GM23338 (cell line): ENCODE measurements at regions not wholly inside any gene's neighbourhood (a gene's known extent, or its start where the extent isn't known, plus 50 kb on each side); places are given as distances from the start of the nearest gene placed in this dataset.
A peak's percentile ranks its signal among the peaks of the same experiment; 100 is the strongest.

Experiments
- ATAC-seq: fragments of 200-7000 bp; cut with Tn5 transposase; 3 replicates; pipeline ENCODE4 v1.9.1; 2020
- DNase-seq: peaks from one replicate; pipeline ENCODE4 v3.0.0-alpha.2; 2015; ENCODE audit warnings: low spot score
- H2AFZ ChIP-seq: fragments of 200-600 bp; sonication (generic); 2 replicates; pipeline ENCODE4 v1.8.0; 2016; ENCODE audit warnings: antibody characterized with exemption, mild to moderate bottlenecking, moderate library complexity
- H3F3A ChIP-seq: fragments of 200-600 bp; sonication (generic); replicated peaks from 2 replicates; pipeline ENCODE4 v1.8.0; 2017; ENCODE audit warnings: antibody characterized with exemption, mixed run types, low read depth
- H3K27ac ChIP-seq: fragments of 200-600 bp; sonication (generic); 2 replicates; pipeline ENCODE4 v1.6.1; 2016; ENCODE audit warnings: low read depth
- H3K27me3 ChIP-seq: fragments of 200-600 bp; sonication (generic); 2 replicates; pipeline ENCODE4 v1.8.0; 2016; ENCODE audit warnings: mild to moderate bottlenecking, mixed run types, moderate library complexity; ENCODE audit not compliant: insufficient read depth
- H3K36me3 ChIP-seq: fragments of 200-600 bp; sonication (generic); 2 replicates; pipeline ENCODE4 v1.8.0; 2016; ENCODE audit warnings: mild to moderate bottlenecking; ENCODE audit not compliant: insufficient read depth
- H3K4me1 ChIP-seq: fragments of 200-600 bp; sonication (generic); 2 replicates; pipeline ENCODE4 v1.8.0; 2016; ENCODE audit warnings: mild to moderate bottlenecking, moderate library complexity; ENCODE audit not compliant: insufficient read depth
- H3K4me2 ChIP-seq: fragments of 200-600 bp; sonication (generic); 2 replicates; pipeline ENCODE4 v1.7.1; 2017; ENCODE audit warnings: mixed run types
- H3K4me3 ChIP-seq: fragments of 200-600 bp; sonication (generic); 2 replicates; pipeline ENCODE4 v1.6.1; 2016; ENCODE audit warnings: mixed run types
- H3K79me2 ChIP-seq: fragments of 200-600 bp; sonication (generic); replicated peaks from 2 replicates; pipeline ENCODE4 v1.8.0; 2017; ENCODE audit warnings: mild to moderate bottlenecking; ENCODE audit not compliant: insufficient read depth
- H3K9me2 ChIP-seq: fragments of 200-600 bp; sonication (generic); 2 replicates; pipeline ENCODE4 v1.8.0; 2017; ENCODE audit not compliant: insufficient read depth
- H4K20me1 ChIP-seq: fragments of 200-600 bp; sonication (generic); replicated peaks from 2 replicates; pipeline ENCODE4 v1.8.0; 2017; ENCODE audit warnings: mild to moderate bottlenecking; ENCODE audit not compliant: insufficient read depth
- H3K27ac Mint-ChIP-seq: 2 replicates; pipeline ENCODE4 v1.8.0; 2020; ENCODE audit warnings: inconsistent platforms, mild to moderate bottlenecking, moderate library complexity, mixed read lengths
- H3K27me3 Mint-ChIP-seq: 3 replicates; pipeline ENCODE4 v1.8.0; 2022; ENCODE audit warnings: low read depth, mild to moderate bottlenecking, moderate library complexity, mixed read lengths, inconsistent platforms; ENCODE audit not compliant: insufficient read depth, poor library complexity
- H3K36me3 Mint-ChIP-seq: 3 replicates; pipeline ENCODE4 v1.8.0; 2021; ENCODE audit warnings: low read depth, mild to moderate bottlenecking, inconsistent platforms, moderate library complexity, mixed read lengths
- H3K4me1 Mint-ChIP-seq: 3 replicates; pipeline ENCODE4 v1.8.0; 2020; ENCODE audit warnings: mild to moderate bottlenecking, inconsistent platforms, mixed read lengths
- H3K4me3 Mint-ChIP-seq: 3 replicates; pipeline ENCODE4 v1.8.0; 2021; ENCODE audit warnings: moderate library complexity, mild to moderate bottlenecking, inconsistent platforms, mixed read lengths
- H3K9me3 Mint-ChIP-seq: 3 replicates; pipeline ENCODE4 v1.8.0; 2020; ENCODE audit warnings: moderate library complexity, mild to moderate bottlenecking, inconsistent platforms, mixed read lengths
- CREB1 ChIP-seq: fragments of 250-450 bp; sonication (Bioruptor Pico); IDR thresholded peaks from 2 replicates; pipeline ENCODE4 v1.5.0; 2020; ENCODE audit warnings: low read depth, mild to moderate bottlenecking, moderate library complexity
- EZH2phosphoT487 ChIP-seq: fragments of 200-600 bp; sonication (generic); IDR thresholded peaks from one replicate; pipeline ENCODE4 v1.8.1; 2018; ENCODE audit warnings: antibody characterized with exemption; ENCODE audit not compliant: unreplicated experiment
- JUNB ChIP-seq: IDR thresholded peaks from one replicate; pipeline ENCODE4 v1.6.1; 2016; ENCODE audit warnings: antibody characterized with exemption; ENCODE audit not compliant: unreplicated experiment
- STAT1 ChIP-seq: IDR thresholded peaks from one replicate; pipeline ENCODE4 v1.6.1; 2016; ENCODE audit warnings: antibody characterized with exemption; ENCODE audit not compliant: unreplicated experiment
- ZNF114 ChIP-seq: fragments of 250-450 bp; sonication (Bioruptor Pico); IDR thresholded peaks from 2 replicates; pipeline ENCODE4 v1.5.0; 2020; ENCODE audit warnings: mild to moderate bottlenecking, moderate library complexity
- ZNF331 ChIP-seq: fragments of 250-450 bp; sonication (Bioruptor Pico); IDR thresholded peaks from 2 replicates; pipeline ENCODE4 v1.5.0; 2020; ENCODE audit warnings: low read depth, mild to moderate bottlenecking, moderate library complexity
- ZNF462 ChIP-seq: fragments of 250-450 bp; sonication (Bioruptor Pico); IDR thresholded peaks from 2 replicates; pipeline ENCODE4 v1.5.0; 2020; ENCODE audit warnings: mild to moderate bottlenecking, moderate library complexity
- TF ChIP-seq, protein P1 (sequence below): IDR thresholded peaks from one replicate; pipeline ENCODE4 v1.6.1; 2018; ENCODE audit warnings: antibody characterized with exemption; ENCODE audit not compliant: unreplicated experiment
- TF ChIP-seq, protein P2 (sequence below), 2 experiments: fragments of 200-600 bp in 1 of 2; sonication (generic) in 1 of 2; conservative IDR thresholded peaks; 2 replicates each; pipeline versions ENCODE4 v1.5.1 to v1.6.1; 2016 to 2017; ENCODE audit warnings: antibody characterized with exemption in 2 of 2, low read depth in 2 of 2, mild to moderate bottlenecking in 2 of 2, moderate library complexity in 1 of 2

DNA sequence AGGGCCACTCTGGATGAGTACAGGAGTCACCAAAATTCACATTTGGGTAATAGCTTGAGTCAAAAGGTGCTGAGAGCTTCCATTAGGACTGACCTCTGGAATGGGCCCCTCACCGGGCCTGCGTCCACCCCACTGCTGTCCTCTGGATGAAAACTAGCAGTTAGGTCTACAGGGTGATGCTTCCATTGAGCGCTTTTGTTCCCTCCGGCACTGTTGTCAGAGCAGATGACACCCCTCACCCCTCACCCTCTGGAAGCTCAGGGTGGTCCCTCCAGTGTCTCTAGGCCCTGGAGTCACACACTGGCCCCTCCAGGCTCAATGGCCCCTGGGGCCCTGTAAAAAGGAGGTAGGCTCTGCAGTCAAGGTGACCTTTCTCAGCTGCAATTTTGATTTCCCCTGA lies 187.8 kb upstream of the GPR12 start (continued):
- no peak for TF ChIP-seq STAT1

DNA sequence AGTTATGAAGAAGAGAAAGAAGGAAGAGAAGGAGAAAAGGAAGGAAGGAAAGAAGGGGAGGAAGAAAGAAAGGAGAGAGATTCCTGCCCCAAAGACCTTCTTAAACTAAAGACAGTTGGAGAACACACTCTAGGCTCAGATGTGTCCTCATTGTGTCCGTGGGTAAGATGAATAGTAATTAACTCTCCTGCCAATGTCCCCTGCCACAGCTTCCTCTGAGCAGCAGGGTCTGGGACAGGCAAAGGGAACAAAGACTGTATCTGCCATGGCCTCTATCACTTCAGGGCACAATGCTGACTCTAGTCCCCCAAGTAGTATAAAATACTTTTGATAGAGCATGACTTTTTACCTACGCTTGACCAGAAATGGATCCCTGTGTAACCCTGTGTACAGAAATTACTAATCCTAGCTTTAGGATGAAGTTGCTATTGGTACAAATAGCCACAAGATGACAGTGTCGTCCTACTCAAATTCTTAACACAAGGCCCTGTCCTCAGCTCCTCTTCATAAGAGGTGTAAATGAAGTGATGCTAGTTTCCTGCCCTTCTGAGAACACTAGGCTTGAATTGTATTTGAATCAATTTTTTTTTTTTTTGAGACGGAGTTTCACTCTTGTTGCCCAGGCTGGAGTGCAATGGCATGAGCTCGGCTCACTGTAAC lies 186.2 kb upstream of the GPR12 start:
- H3K4me2 ChIP-seq: no peak overlapping the region
- no peak overlapping the region for H2AFZ ChIP-seq
- ATAC-seq (peak; percentile 86), DNase-seq (peak; percentile 74)
- no peaks in the 10 kb centered on the region; the same call in 1 of the 2 replicates for H4K20me1 ChIP-seq
- H3K4me1 ChIP-seq: no peaks in the 10 kb centered on the region
- Mint-ChIP-seq H3K27me3 (no peaks in the 10 kb centered on the region), H3K36me3 (no peaks in the 10 kb centered on the region), H3K27ac (no peak overlapping the region), H3K9me3 (no peaks in the 10 kb centered on the region), H3K4me1 (peaks cover 5% of the 10 kb centered on the region), H3K4me3 (no peak overlapping the region)
- H3K4me3 ChIP-seq: no peak overlapping the region
- H3K9me2 ChIP-seq: no peaks in the 10 kb centered on the region
- H3K79me2 ChIP-seq: no peaks in the 10 kb centered on the region
- no peaks in the 10 kb centered on the region for H3K27me3 ChIP-seq
- no peak for TF ChIP-seq ZNF331
- no peak for TF ChIP-seq ZNF114 (CRISPR knock-in tag)
- TF ChIP-seq, protein P1, sequence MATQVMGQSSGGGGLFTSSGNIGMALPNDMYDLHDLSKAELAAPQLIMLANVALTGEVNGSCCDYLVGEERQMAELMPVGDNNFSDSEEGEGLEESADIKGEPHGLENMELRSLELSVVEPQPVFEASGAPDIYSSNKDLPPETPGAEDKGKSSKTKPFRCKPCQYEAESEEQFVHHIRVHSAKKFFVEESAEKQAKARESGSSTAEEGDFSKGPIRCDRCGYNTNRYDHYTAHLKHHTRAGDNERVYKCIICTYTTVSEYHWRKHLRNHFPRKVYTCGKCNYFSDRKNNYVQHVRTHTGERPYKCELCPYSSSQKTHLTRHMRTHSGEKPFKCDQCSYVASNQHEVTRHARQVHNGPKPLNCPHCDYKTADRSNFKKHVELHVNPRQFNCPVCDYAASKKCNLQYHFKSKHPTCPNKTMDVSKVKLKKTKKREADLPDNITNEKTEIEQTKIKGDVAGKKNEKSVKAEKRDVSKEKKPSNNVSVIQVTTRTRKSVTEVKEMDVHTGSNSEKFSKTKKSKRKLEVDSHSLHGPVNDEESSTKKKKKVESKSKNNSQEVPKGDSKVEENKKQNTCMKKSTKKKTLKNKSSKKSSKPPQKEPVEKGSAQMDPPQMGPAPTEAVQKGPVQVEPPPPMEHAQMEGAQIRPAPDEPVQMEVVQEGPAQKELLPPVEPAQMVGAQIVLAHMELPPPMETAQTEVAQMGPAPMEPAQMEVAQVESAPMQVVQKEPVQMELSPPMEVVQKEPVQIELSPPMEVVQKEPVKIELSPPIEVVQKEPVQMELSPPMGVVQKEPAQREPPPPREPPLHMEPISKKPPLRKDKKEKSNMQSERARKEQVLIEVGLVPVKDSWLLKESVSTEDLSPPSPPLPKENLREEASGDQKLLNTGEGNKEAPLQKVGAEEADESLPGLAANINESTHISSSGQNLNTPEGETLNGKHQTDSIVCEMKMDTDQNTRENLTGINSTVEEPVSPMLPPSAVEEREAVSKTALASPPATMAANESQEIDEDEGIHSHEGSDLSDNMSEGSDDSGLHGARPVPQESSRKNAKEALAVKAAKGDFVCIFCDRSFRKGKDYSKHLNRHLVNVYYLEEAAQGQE: no peak
- TF ChIP-seq, protein P2, sequence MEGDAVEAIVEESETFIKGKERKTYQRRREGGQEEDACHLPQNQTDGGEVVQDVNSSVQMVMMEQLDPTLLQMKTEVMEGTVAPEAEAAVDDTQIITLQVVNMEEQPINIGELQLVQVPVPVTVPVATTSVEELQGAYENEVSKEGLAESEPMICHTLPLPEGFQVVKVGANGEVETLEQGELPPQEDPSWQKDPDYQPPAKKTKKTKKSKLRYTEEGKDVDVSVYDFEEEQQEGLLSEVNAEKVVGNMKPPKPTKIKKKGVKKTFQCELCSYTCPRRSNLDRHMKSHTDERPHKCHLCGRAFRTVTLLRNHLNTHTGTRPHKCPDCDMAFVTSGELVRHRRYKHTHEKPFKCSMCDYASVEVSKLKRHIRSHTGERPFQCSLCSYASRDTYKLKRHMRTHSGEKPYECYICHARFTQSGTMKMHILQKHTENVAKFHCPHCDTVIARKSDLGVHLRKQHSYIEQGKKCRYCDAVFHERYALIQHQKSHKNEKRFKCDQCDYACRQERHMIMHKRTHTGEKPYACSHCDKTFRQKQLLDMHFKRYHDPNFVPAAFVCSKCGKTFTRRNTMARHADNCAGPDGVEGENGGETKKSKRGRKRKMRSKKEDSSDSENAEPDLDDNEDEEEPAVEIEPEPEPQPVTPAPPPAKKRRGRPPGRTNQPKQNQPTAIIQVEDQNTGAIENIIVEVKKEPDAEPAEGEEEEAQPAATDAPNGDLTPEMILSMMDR (conservative IDR thresholded peaks at IDR 0.05; ENCODE audit: low read depth in 2 of 2): peak; percentile 87 to 88
- no peak for TF ChIP-seq CREB1
- TF ChIP-seq EZH2phosphoT487: no peak
- TF ChIP-seq ZNF462 (CRISPR knock-in tag): no peak
- no peak for TF ChIP-seq JUNB
- no peak overlapping the region for H3K27ac ChIP-seq
- H3F3A ChIP-seq: no peaks in the 10 kb centered on the region
- no peaks in the 10 kb centered on the region for H3K36me3 ChIP-seq
